ENCODE measurements at regions not wholly inside any gene's neighbourhood (a gene's known extent, or its start where the extent isn't known, plus 50 kb on each side); places are given as distances from the start of the nearest gene placed in this dataset.

GRCh38 chr5:173697931-173698579 is 81.6 kb upstream of the BOD1 start:
- no peak overlapping the region for H3K4me3 ChIP-seq
- H3K4me1 ChIP-seq: no peaks in the 10 kb centered on the region
- WGBS, 2 donors (ENCODE audit: low coverage in 1 of 2): 71 to 76% methylated on average over 7 to 11 of the region's 11 CpGs
- TF ChIP-seq POLR2A (IDR thresholded peaks at IDR 0.05): no peak
- TF ChIP-seq EP300 (IDR thresholded peaks at IDR 0.05): no peak
- TF ChIP-seq POLR2AphosphoS5 (IDR thresholded peaks at IDR 0.05): no peak
- TF ChIP-seq CTCF (IDR thresholded peaks at IDR 0.05): no peak
- H3K9me3 ChIP-seq: peaks cover 0 to 8% (median 0%) of the 10 kb centered on the region in 3 donors
- no peaks in the 10 kb centered on the region for H3K27me3 ChIP-seq
- no peaks in the 10 kb centered on the region for H3K36me3 ChIP-seq
- no peak for ATAC-seq
- H3K27ac ChIP-seq: no peak overlapping the region

DNA sequence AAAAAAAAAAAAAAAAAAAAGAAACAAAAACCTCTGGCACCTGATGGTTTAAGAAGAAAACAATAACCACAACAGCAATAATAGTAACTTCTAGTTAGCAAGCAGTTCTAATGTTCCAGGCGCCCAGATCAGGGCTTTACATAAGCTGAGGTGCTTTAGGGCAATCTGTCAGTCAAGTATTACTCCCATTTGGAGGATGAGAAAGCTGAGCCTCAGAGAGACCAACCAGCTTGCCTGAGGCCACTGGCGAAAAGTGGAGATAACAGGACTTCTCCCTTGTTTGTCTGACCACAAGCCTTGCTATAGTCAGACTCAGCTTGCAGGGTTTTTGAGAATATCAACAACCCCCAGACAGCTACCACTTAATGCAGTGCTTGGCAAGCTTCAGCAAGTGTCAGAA is 83.5 kb upstream of the BOD1 start:
- WGBS, 2 donors (ENCODE audit: low coverage in 1 of 2): 88 to 90% methylated on average over 2 of the region's 2 CpGs
- no peaks in the 10 kb centered on the region for H3K9me3 ChIP-seq
- no peak overlapping the region for H3K4me3 ChIP-seq
- ATAC-seq: no peak
- H3K27me3 ChIP-seq: no peaks in the 10 kb centered on the region
- H3K36me3 ChIP-seq: no peaks in the 10 kb centered on the region
- no peak overlapping the region for H3K27ac ChIP-seq
- no peaks in the 10 kb centered on the region for H3K4me1 ChIP-seq
- TF ChIP-seq EP300 (IDR thresholded peaks at IDR 0.05) (no peak), CTCF (IDR thresholded peaks at IDR 0.05) (no peak), POLR2AphosphoS5 (IDR thresholded peaks at IDR 0.05) (no peak), POLR2A (IDR thresholded peaks at IDR 0.05) (no peak)

GRCh38 chr5:173703466-173703865 is 87.0 kb upstream of the BOD1 start:
- TF ChIP-seq CTCF (IDR thresholded peaks at IDR 0.05): no peak
- no peak for TF ChIP-seq POLR2AphosphoS5 (IDR thresholded peaks at IDR 0.05)
- no peak for TF ChIP-seq EP300 (IDR thresholded peaks at IDR 0.05)
- TF ChIP-seq POLR2A (IDR thresholded peaks at IDR 0.05): no peak
- 75% methylated on average over 2 to 4 of the region's 4 CpGs for WGBS, 2 donors (ENCODE audit: low coverage in 1 of 2)
- peaks cover 0 to 10% (median 0%) of the 10 kb centered on the region in 3 donors for H3K4me1 ChIP-seq
- no peaks in the 10 kb centered on the region for H3K9me3 ChIP-seq
- no peaks in the 10 kb centered on the region for H3K27me3 ChIP-seq
- H3K36me3 ChIP-seq: no peaks in the 10 kb centered on the region
- H3K4me3 ChIP-seq: no peak overlapping the region
- no peak for ATAC-seq
- H3K27ac ChIP-seq: no peak overlapping the region

GRCh38 chr5:173704615-173705511 is 88.4 kb upstream of the BOD1 start:
- Histone ChIP-seq H3K4me3 (no peak overlapping the region), H3K27me3 (peaks cover 5% of the 10 kb centered on the region), H3K9me3 (no peaks in the 10 kb centered on the region), H3K27ac (no peak overlapping the region), H3K36me3 (no peaks in the 10 kb centered on the region), H3K4me1 (peaks cover 0 to 10% (median 0%) of the 10 kb centered on the region in 3 donors)
- WGBS, 2 donors (ENCODE audit: low coverage in 1 of 2): 65 to 73% methylated on average over 8 to 13 of the region's 22 CpGs
- TF ChIP-seq POLR2A (IDR thresholded peaks at IDR 0.05) (no peak), CTCF (IDR thresholded peaks at IDR 0.05) (no peak), POLR2AphosphoS5 (IDR thresholded peaks at IDR 0.05) (no peak), EP300 (IDR thresholded peaks at IDR 0.05) (no peak)
- ATAC-seq: no peak
